ENCODE measurements at regions not wholly inside any gene's neighbourhood (a gene's known extent, or its start where the extent isn't known, plus 50 kb on each side); places are given as distances from the start of the nearest gene placed in this dataset.

- DNase-seq (ENCODE audit: low spot score) = no peak
Measured at GRCh38 chr10:28857164-28857563, 179.8 kb downstream of the BAMBI start.

- DNase-seq (ENCODE audit: low spot score) = no peak
Measured at GRCh38 chr10:28858646-28859045, 181.3 kb downstream of the BAMBI start.

GRCh38 chr10:28859791-28860190 is 182.5 kb downstream of the BAMBI start:
- no peak for DNase-seq (ENCODE audit: low spot score)

- DNase-seq (ENCODE audit: low spot score) = no peak
Measured at GRCh38 chr10:28862219-28862618, 184.9 kb downstream of the BAMBI start.

GRCh38 chr10:28869606-28870201 is 192.4 kb downstream of the BAMBI start:
- DNase-seq (ENCODE audit: low spot score) = no peak

GRCh38 chr10:28871665-28872064 is 194.3 kb downstream of the BAMBI start:
- no peak for DNase-seq (ENCODE audit: low spot score)

- no peak for DNase-seq (ENCODE audit: low spot score)
Measured at GRCh38 chr10:28872587-28873165, 195.4 kb downstream of the BAMBI start.

- no peak for DNase-seq (ENCODE audit: low spot score)
Measured at GRCh38 chr10:28873540-28873939, 196.2 kb downstream of the BAMBI start.

GRCh38 chr10:28874210-28874609 is 196.9 kb downstream of the BAMBI start:
- no peak for DNase-seq (ENCODE audit: low spot score)

GRCh38 chr10:28875549-28876081 is 198.3 kb downstream of the BAMBI start:
- no peak for DNase-seq (ENCODE audit: low spot score)

GRCh38 chr10:28878236-28878970 is 201.1 kb downstream of the BAMBI start:
- DNase-seq (ENCODE audit: low spot score) = no peak

- no peak for DNase-seq (ENCODE audit: low spot score)
Measured at GRCh38 chr10:28879246-28879645, 201.9 kb downstream of the BAMBI start.

- DNase-seq (ENCODE audit: low spot score) = no peak
Measured at GRCh38 chr10:28879875-28880682, 202.8 kb downstream of the BAMBI start.

GRCh38 chr10:28880683-28880950 is 203.3 kb downstream of the BAMBI start:
- no peak for DNase-seq (ENCODE audit: low spot score)

- DNase-seq (ENCODE audit: low spot score) = no peak
Measured at GRCh38 chr10:28881171-28881882, 204.0 kb downstream of the BAMBI start.

- DNase-seq (ENCODE audit: low spot score) = no peak
Measured at GRCh38 chr10:28883741-28884423, 206.6 kb downstream of the BAMBI start.

GRCh38 chr10:28890121-28890950 is 213.0 kb downstream of the BAMBI start:
- DNase-seq (ENCODE audit: low spot score) = no peak

GRCh38 chr10:28891058-28891713 is 213.9 kb downstream of the BAMBI start:
- no peak for DNase-seq (ENCODE audit: low spot score)

- DNase-seq (ENCODE audit: low spot score) = no peak
Measured at GRCh38 chr10:28892818-28893547, 215.7 kb downstream of the BAMBI start.

All from HT-29 (cell line).